ENCODE measurements at regions not wholly inside any gene's neighbourhood (a gene's known extent, or its start where the extent isn't known, plus 50 kb on each side); places are given as distances from the start of the nearest gene placed in this dataset.

- CTCF ChIA-PET = no interaction called here
- TF ChIP-seq IRF4 (IDR thresholded peaks at IDR 0.05; ENCODE audit: low read depth, low read length) = no peak
- TF ChIP-seq RBBP5 (conservative IDR thresholded peaks at IDR 0.05) = no peak
- FAIRE-seq = no peak
Observed at GRCh38 chr11:81331088-81331487, 1402.6 kb downstream of the FAM181B start.

GRCh38 chr11:81303038-81303664 lies 1430.5 kb downstream of the FAM181B start:
- POLR2A ChIA-PET = no interaction called here
- TF ChIP-seq SKIL (IDR thresholded peaks at IDR 0.05; ENCODE audit: low read depth, poor library complexity, severe bottlenecking) (no peak), PBX3 (IDR thresholded peaks at IDR 0.05; ENCODE audit: insufficient replicate concordance, low read depth, low read length) (no peak), NFIC (IDR thresholded peaks at IDR 0.05; ENCODE audit: low read depth, low read length) (no peak), PAX8 (IDR thresholded peaks at IDR 0.05) (no peak), E2F4 (IDR thresholded peaks at IDR 0.05; ENCODE audit: low read depth, low read length) (no peak), USF2 (IDR thresholded peaks at IDR 0.05; ENCODE audit: borderline replicate concordance, low read depth, low read length) (no peak), MXI1 (IDR thresholded peaks at IDR 0.05; ENCODE audit: low read depth, low read length) (no peak)

More at GRCh38 chr11:81331088-81331487, 1402.6 kb downstream of the FAM181B start:
- H3K27ac ChIP-seq (ENCODE audit: control insufficient read depth, insufficient read depth) = no peak overlapping the region
- SMC1A ChIA-PET (ENCODE audit: uncharacterized antibody, unreplicated experiment) = no interaction called here
- no peaks in the 10 kb centered on the region for H3K27me3 ChIP-seq (replicated peaks in 1 of 2; ENCODE audit: control insufficient read depth in 2 of 2, insufficient read depth in 2 of 2, low read length in 1 of 2)
- DNase-seq (ENCODE audit: low read depth, low spot score) (no peak), ATAC-seq (no peak)
- no peaks in the 10 kb centered on the region for H3K4me1 ChIP-seq (ENCODE audit: control insufficient read depth, insufficient read depth, low read length)
- no peak overlapping the region for H2AFZ ChIP-seq (ENCODE audit: control insufficient read depth, low read depth, low read length)
- H3K4me2 ChIP-seq (ENCODE audit: control insufficient read depth, insufficient read depth) = no peak overlapping the region
- no peaks in the 10 kb centered on the region for H4K20me1 ChIP-seq (ENCODE audit: control insufficient read depth, insufficient read depth)
- no peaks in the 10 kb centered on the region for H3K79me2 ChIP-seq (ENCODE audit: control insufficient read depth, insufficient read depth, low read length)
- H3K4me3 ChIP-seq = no peak overlapping the region
- no TSS peak for BruUV-seq (replicated peaks)
- POLR2A ChIA-PET = no interaction called here
- no peak overlapping the region for H3K9ac ChIP-seq (ENCODE audit: control insufficient read depth, insufficient read depth, low read length)
- RAD21 ChIA-PET (ENCODE audit: unreplicated experiment) = no interaction called here
- WGBS (ENCODE audit: insufficient coverage, insufficient replicate concordance, low lambda C conversion rate, missing lambda C conversion rate) = 42% methylated on average over 4 of the region's 4 CpGs
- in situ Hi-C loops (cut with MboI) = no loop called here
- intact Hi-C loops (cut with micrococcal nuclease; ENCODE audit: unreplicated experiment) = no loop called here
- H3K36me3 ChIP-seq (ENCODE audit: control insufficient read depth in 2 of 2, insufficient read depth in 2 of 2, low read length in 1 of 2) = no peaks in the 10 kb centered on the region
- no peaks in the 10 kb centered on the region for H3K9me3 ChIP-seq (replicated peaks; ENCODE audit: control insufficient read depth, insufficient read depth, low read length)

More at GRCh38 chr11:81303038-81303664, 1430.5 kb downstream of the FAM181B start:
- Histone ChIP-seq H3K4me1 (ENCODE audit: control insufficient read depth, insufficient read depth, low read length) (no peaks in the 10 kb centered on the region), H3K79me2 (ENCODE audit: control insufficient read depth, insufficient read depth, low read length) (no peaks in the 10 kb centered on the region), H3K27me3 (replicated peaks in 1 of 2; ENCODE audit: control insufficient read depth in 2 of 2, insufficient read depth in 2 of 2, low read length in 1 of 2) (no peaks in the 10 kb centered on the region), H3K9ac (ENCODE audit: control insufficient read depth, insufficient read depth, low read length) (no peak overlapping the region), H3K4me3 (no peak overlapping the region), H2AFZ (ENCODE audit: control insufficient read depth, low read depth, low read length) (no peak overlapping the region), H4K20me1 (ENCODE audit: control insufficient read depth, insufficient read depth) (no peaks in the 10 kb centered on the region), H3K9me3 (replicated peaks; ENCODE audit: control insufficient read depth, insufficient read depth, low read length) (no peaks in the 10 kb centered on the region), H3K36me3 (ENCODE audit: control insufficient read depth in 2 of 2, insufficient read depth in 2 of 2, low read length in 1 of 2) (no peaks in the 10 kb centered on the region), H3K27ac (ENCODE audit: control insufficient read depth, insufficient read depth) (no peak overlapping the region), H3K4me2 (ENCODE audit: control insufficient read depth, insufficient read depth) (no peak overlapping the region)
- no TSS peak for BruUV-seq (replicated peaks)
- FAIRE-seq (no peak), DNase-seq (ENCODE audit: low read depth, low spot score) (no peak), ATAC-seq (no peak)
- ChIA-PET SMC1A (ENCODE audit: uncharacterized antibody, unreplicated experiment) (no interaction called here), CTCF (no interaction called here), RAD21 (ENCODE audit: unreplicated experiment) (no interaction called here)
- intact Hi-C loops (cut with micrococcal nuclease; ENCODE audit: unreplicated experiment) (no loop called here), in situ Hi-C loops (cut with MboI) (no loop called here)
- 4% methylated on average over 5 of the region's 5 CpGs for WGBS (ENCODE audit: insufficient coverage, insufficient replicate concordance, low lambda C conversion rate, missing lambda C conversion rate)
